HepG2 (cell line): ENCODE measurements at regions not wholly inside any gene's neighbourhood (a gene's known extent, or its start where the extent isn't known, plus 50 kb on each side); places are given as distances from the start of the nearest gene placed in this dataset.

Source experiments
- ATAC-seq: fragments of 200-7000 bp; cut with Tn5 transposase; 3 replicates; pipeline ENCODE4 v1.9.1; 2020; ENCODE audit warnings: mild to moderate bottlenecking, moderate library complexity
- BruUV-seq: library from RNA; stranded (reverse); fragments of 400-500 nt; replicated peaks from 2 replicates; lab custom pipeline; 2021; lab: Mats Ljungman, UMichigan
- CTCF ChIA-PET: fragments of 300-600 bp; formaldehyde crosslinking; extraction: SDS; loops from one replicate; lab custom pipeline; 2021; ENCODE audit warnings: low total read pairs, inconsistent platforms, low intra/inter-chr PET ratio; lab: Yijun Ruan, JAX
- POLR2A ChIA-PET: fragments of 350-600 bp; sonication (Branson Sonifier 250); formaldehyde crosslinking; loops from one replicate; lab custom pipeline; 2020; ENCODE audit warnings: antibody characterized with exemption, inconsistent platforms; lab: Yijun Ruan, JAX
- DNase-seq: peaks from one replicate; pipeline ENCODE4 v3.0.0-alpha.2; 2015; ENCODE audit warnings: low spot score
- FAIRE-seq: peaks from 3 replicates; lab custom pipeline; 2011; peaks lifted over from hg19 to GRCh38; lab: Jason Lieb, UNC
- H2AFZ ChIP-seq: one replicate; pipeline ENCODE4 v1.6.1; 2011; ENCODE audit warnings: low read length, inconsistent platforms
- H3K27ac ChIP-seq: fragments of 300-600 bp; 3 replicates; pipeline ENCODE4 v1.8.0; 2011; ENCODE audit warnings: mixed run types, mild to moderate bottlenecking, mixed read lengths, low read length, inconsistent platforms; ENCODE audit not compliant: insufficient read depth; ENCODE audit errors: extremely low read length
- H3K27me3 ChIP-seq, 2 experiments: fragments of 200-600 bp in 1 of 2; 2 replicates in 1 of 2; 3 replicates in 1 of 2; pipeline versions ENCODE4 v1.6.0 to v1.8.0; 2011; ENCODE audit warnings: low read length in 2 of 2, mild to moderate bottlenecking in 2 of 2, moderate library complexity in 2 of 2, inconsistent platforms in 1 of 2; ENCODE audit not compliant: insufficient read depth in 2 of 2, control insufficient read depth in 1 of 2
- H3K36me3 ChIP-seq, 2 experiments: fragments of 200-600 bp in 1 of 2; replicated peaks in 1 of 2; 2 replicates in 1 of 2; 3 replicates in 1 of 2; pipeline versions ENCODE4 v1.5.1 to v1.8.0; 2011; ENCODE audit warnings: low read length in 2 of 2, inconsistent platforms in 1 of 2; ENCODE audit not compliant: insufficient read depth in 2 of 2, control insufficient read depth in 1 of 2
- H3K4me1 ChIP-seq: 2 replicates; pipeline ENCODE4 v1.5.1; 2012; ENCODE audit warnings: low read length, inconsistent platforms; ENCODE audit not compliant: insufficient read depth
- H3K4me2 ChIP-seq: 2 replicates; pipeline ENCODE4 v1.6.0; 2011; ENCODE audit warnings: low read depth, low read length, inconsistent platforms
- H3K4me3 ChIP-seq, 3 experiments: fragments of 200-600 bp in 1 of 3; sonication (generic), shearing (Covaris generic) in 1 of 3; replicated peaks in 1 of 3; 2 replicates each; pipeline ENCODE4 v1.5.1; 2011 to 2016; ENCODE audit warnings: low read length in 3 of 3, inconsistent platforms in 2 of 3, low read depth in 2 of 3, mild to moderate bottlenecking in 2 of 3, control low read depth in 1 of 3, mixed read lengths in 1 of 3; ENCODE audit not compliant: insufficient read depth in 1 of 3
- H3K79me2 ChIP-seq: one replicate; pipeline ENCODE4 v1.6.1; 2011; ENCODE audit warnings: low read length, inconsistent platforms; ENCODE audit not compliant: insufficient read depth
- H3K9ac ChIP-seq: 2 replicates; pipeline ENCODE4 v1.6.0; 2011; ENCODE audit warnings: mild to moderate bottlenecking, low read depth, low read length, inconsistent platforms; ENCODE audit not compliant: insufficient read depth
- H3K9me3 ChIP-seq: 2 replicates; pipeline ENCODE4 v1.5.1; 2012; ENCODE audit warnings: mild to moderate bottlenecking, low read length
- H4K20me1 ChIP-seq: 2 replicates; pipeline ENCODE4 v1.6.0; 2011; ENCODE audit warnings: inconsistent platforms, mild to moderate bottlenecking, low read length, moderate library complexity; ENCODE audit not compliant: insufficient read depth
- AKNA ChIP-seq: sonication (generic); formaldehyde crosslinking; IDR thresholded peaks from 2 replicates; pipeline ENCODE4 v1.4.0; 2020; ENCODE audit warnings: missing genetic modification reagents, borderline replicate concordance
- CREB1 ChIP-seq, 2 experiments: fragments of 450-650 bp in 1 of 2; IDR thresholded peaks; 2 replicates each; pipeline ENCODE4 v1.6.1; 2016 to 2017; ENCODE audit warnings: control low read depth in 1 of 2, mild to moderate bottlenecking in 1 of 2, missing compliant biosample characterization in 1 of 2, missing genetic modification characterization in 1 of 2
- FOSL1 ChIP-seq: sonication (generic); formaldehyde crosslinking; IDR thresholded peaks from 2 replicates; pipeline ENCODE4 v1.9.0; 2021; ENCODE audit warnings: missing genetic modification reagents, borderline replicate concordance
- NFRKB ChIP-seq: fragments of 450-650 bp; IDR thresholded peaks from 2 replicates; pipeline ENCODE4 v1.6.1; 2017
- RBM39 ChIP-seq: fragments of 200-400 bp; formaldehyde crosslinking; IDR thresholded peaks from one replicate; pipeline ENCODE4 v1.6.1; 2018; ENCODE audit warnings: antibody characterized with exemption, mild to moderate bottlenecking, low read depth, low read length; ENCODE audit not compliant: poor library complexity, severe bottlenecking
- RCOR2 ChIP-seq: IDR thresholded peaks from 2 replicates; pipeline ENCODE4 v1.6.1; 2016; ENCODE audit warnings: missing biosample characterization, missing genetic modification reagents
- SALL1 ChIP-seq: sonication (generic); formaldehyde crosslinking; IDR thresholded peaks from 2 replicates; pipeline ENCODE4 v1.8.0; 2022; ENCODE audit warnings: mild to moderate bottlenecking, missing genetic modification reagents
- THAP11 ChIP-seq: IDR thresholded peaks from 2 replicates; pipeline ENCODE4 v1.6.1; 2016; ENCODE audit warnings: missing biosample characterization, missing genetic modification reagents
- ZFP90 ChIP-seq: sonication (generic); formaldehyde crosslinking; IDR thresholded peaks from 2 replicates; pipeline ENCODE4 v1.8.0; 2022; ENCODE audit warnings: missing genetic modification reagents, mild to moderate bottlenecking, inconsistent platforms, borderline replicate concordance
- ZNF143 ChIP-seq: sonication (generic); formaldehyde crosslinking; IDR thresholded peaks from 2 replicates; pipeline ENCODE4 v1.4.0; 2020; ENCODE audit warnings: missing genetic modification reagents
- ZNF709 ChIP-seq: sonication (generic); formaldehyde crosslinking; IDR thresholded peaks from 2 replicates; pipeline ENCODE4 v1.5.0; 2020; ENCODE audit warnings: mild to moderate bottlenecking, missing genetic modification reagents
- ZNF883 ChIP-seq: sonication (generic); formaldehyde crosslinking; IDR thresholded peaks from 2 replicates; pipeline ENCODE4 v1.5.1; 2020; ENCODE audit warnings: mild to moderate bottlenecking, missing genetic modification reagents; ENCODE audit errors: not compliant biosample characterization
- in situ Hi-C: cut with HindIII; loops from 2 replicates; pipeline ENCODE4 v1.10.0; 2017; ENCODE audit warnings: low pct_unique_long_range_greater_than_20kb; ENCODE audit not compliant: extremely low pct_ligation_motif_present
- intact Hi-C: fragments of 100-400 bp; cut with micrococcal nuclease; formaldehyde crosslinking; loops from one replicate; pipeline ENCODE4 v1.10.0; 2022; ENCODE audit not compliant: unreplicated experiment
- TF ChIP-seq, protein P1 (sequence below): sonication (generic); IDR thresholded peaks from 2 replicates; pipeline ENCODE4 v1.6.1; 2016; ENCODE audit warnings: low read depth, borderline replicate concordance
- TF ChIP-seq, protein P2 (sequence below): sonication (generic); formaldehyde crosslinking; IDR thresholded peaks from 2 replicates; pipeline ENCODE4 v1.4.0; 2020; ENCODE audit warnings: mild to moderate bottlenecking, missing genetic modification reagents

- TF ChIP-seq, protein P1, sequence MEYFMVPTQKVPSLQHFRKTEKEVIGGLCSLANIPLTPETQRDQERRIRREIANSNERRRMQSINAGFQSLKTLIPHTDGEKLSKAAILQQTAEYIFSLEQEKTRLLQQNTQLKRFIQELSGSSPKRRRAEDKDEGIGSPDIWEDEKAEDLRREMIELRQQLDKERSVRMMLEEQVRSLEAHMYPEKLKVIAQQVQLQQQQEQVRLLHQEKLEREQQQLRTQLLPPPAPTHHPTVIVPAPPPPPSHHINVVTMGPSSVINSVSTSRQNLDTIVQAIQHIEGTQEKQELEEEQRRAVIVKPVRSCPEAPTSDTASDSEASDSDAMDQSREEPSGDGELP: no peak
- no peak for TF ChIP-seq ZNF883 (CRISPR knock-in tag)
Observed at GRCh38 chr3:153399636-153400035, 237.6 kb downstream of the RAP2B start (continued).

DNA sequence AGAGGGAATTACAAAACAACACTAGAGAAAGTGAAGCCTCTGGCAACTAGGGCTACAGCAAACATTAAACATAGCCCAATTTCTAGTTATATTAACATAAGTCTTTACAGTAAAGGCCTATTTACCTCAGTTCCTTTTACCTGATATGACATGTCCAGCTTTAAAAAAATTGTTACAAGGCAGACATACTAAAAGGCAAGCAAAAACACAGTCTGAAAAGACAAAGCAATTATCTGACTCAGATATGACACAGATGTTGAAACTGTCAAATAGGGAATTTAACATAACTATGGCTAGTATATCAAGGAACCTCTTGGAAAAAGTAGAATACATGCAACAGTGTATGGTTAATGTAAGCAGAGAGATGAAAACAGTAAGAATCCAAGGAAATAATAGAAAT, 238.6 kb downstream of the RAP2B start:
- no peak overlapping the region for H3K9ac ChIP-seq
- CTCF ChIA-PET: no interaction called here
- H3K4me3 ChIP-seq: no peak overlapping the region
- no peaks in the 10 kb centered on the region for H3K36me3 ChIP-seq
- no peaks in the 10 kb centered on the region for H4K20me1 ChIP-seq
- DNase-seq: no peak
- H3K79me2 ChIP-seq: no peaks in the 10 kb centered on the region
- in situ Hi-C loops (no loop called here), intact Hi-C loops (no loop called here)
- FAIRE-seq: no peak
- no peaks in the 10 kb centered on the region for H3K27me3 ChIP-seq
- H2AFZ ChIP-seq: no peak overlapping the region
- no peak overlapping the region for H3K27ac ChIP-seq
- no TSS peak for BruUV-seq
- H3K9me3 ChIP-seq: no peaks in the 10 kb centered on the region
- no peaks in the 10 kb centered on the region for H3K4me1 ChIP-seq
- no peak for ATAC-seq
- no peak overlapping the region for H3K4me2 ChIP-seq
- POLR2A ChIA-PET: no interaction called here
- TF ChIP-seq ZNF709 (CRISPR knock-in tag) (no peak), THAP11 (CRISPR knock-in tag) (no peak), NFRKB (no peak), RCOR2 (no peak), AKNA (CRISPR knock-in tag) (no peak), SALL1 (CRISPR knock-in tag) (no peak), ZFP90 (CRISPR knock-in tag) (no peak), CREB1 (IDR thresholded peaks at IDR 0.05) (no peak), CREB1 (CRISPR knock-in tag; IDR thresholded peaks at IDR 0.05) (no peak), RBM39 (no peak), FOSL1 (CRISPR knock-in tag) (no peak), ZNF143 (CRISPR knock-in tag) (no peak)
- TF ChIP-seq, protein P2, sequence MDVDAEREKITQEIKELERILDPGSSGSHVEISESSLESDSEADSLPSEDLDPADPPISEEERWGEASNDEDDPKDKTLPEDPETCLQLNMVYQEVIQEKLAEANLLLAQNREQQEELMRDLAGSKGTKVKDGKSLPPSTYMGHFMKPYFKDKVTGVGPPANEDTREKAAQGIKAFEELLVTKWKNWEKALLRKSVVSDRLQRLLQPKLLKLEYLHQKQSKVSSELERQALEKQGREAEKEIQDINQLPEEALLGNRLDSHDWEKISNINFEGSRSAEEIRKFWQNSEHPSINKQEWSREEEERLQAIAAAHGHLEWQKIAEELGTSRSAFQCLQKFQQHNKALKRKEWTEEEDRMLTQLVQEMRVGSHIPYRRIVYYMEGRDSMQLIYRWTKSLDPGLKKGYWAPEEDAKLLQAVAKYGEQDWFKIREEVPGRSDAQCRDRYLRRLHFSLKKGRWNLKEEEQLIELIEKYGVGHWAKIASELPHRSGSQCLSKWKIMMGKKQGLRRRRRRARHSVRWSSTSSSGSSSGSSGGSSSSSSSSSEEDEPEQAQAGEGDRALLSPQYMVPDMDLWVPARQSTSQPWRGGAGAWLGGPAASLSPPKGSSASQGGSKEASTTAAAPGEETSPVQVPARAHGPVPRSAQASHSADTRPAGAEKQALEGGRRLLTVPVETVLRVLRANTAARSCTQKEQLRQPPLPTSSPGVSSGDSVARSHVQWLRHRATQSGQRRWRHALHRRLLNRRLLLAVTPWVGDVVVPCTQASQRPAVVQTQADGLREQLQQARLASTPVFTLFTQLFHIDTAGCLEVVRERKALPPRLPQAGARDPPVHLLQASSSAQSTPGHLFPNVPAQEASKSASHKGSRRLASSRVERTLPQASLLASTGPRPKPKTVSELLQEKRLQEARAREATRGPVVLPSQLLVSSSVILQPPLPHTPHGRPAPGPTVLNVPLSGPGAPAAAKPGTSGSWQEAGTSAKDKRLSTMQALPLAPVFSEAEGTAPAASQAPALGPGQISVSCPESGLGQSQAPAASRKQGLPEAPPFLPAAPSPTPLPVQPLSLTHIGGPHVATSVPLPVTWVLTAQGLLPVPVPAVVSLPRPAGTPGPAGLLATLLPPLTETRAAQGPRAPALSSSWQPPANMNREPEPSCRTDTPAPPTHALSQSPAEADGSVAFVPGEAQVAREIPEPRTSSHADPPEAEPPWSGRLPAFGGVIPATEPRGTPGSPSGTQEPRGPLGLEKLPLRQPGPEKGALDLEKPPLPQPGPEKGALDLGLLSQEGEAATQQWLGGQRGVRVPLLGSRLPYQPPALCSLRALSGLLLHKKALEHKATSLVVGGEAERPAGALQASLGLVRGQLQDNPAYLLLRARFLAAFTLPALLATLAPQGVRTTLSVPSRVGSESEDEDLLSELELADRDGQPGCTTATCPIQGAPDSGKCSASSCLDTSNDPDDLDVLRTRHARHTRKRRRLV (CRISPR knock-in tag): no peak
